Neural progenitor cell (in vitro differentiated cells): ENCODE measurements at regions not wholly inside any gene's neighbourhood (a gene's known extent, or its start where the extent isn't known, plus 50 kb on each side); places are given as distances from the start of the nearest gene placed in this dataset.

Source experiments
- DNase-seq: peaks from one replicate; pipeline ENCODE4 v3.0.0-alpha.2; 2016; ENCODE audit warnings: low spot score
- H2AFZ ChIP-seq: fragments of 200-600 bp; sonication (generic); replicated peaks from 2 replicates; pipeline ENCODE4 v1.6.1; 2016; ENCODE audit warnings: antibody characterized with exemption
- H3F3A ChIP-seq: fragments of 200-600 bp; sonication (generic); 2 replicates; pipeline ENCODE4 v1.6.1; 2016; ENCODE audit warnings: antibody characterized with exemption, low read depth
- H3K27ac ChIP-seq: fragments of 200-600 bp; sonication (generic); 2 replicates; pipeline ENCODE4 v1.5.1; 2016; ENCODE audit warnings: mild to moderate bottlenecking
- H3K27me3 ChIP-seq: fragments of 200-600 bp; sonication (generic); 2 replicates; pipeline ENCODE4 v1.6.1; 2016; ENCODE audit warnings: mild to moderate bottlenecking, moderate library complexity
- H3K36me3 ChIP-seq: fragments of 200-600 bp; sonication (generic); 2 replicates; pipeline ENCODE4 v1.5.1; 2016
- H3K4me1 ChIP-seq: fragments of 200-600 bp; sonication (generic); 2 replicates; pipeline ENCODE4 v1.6.1; 2016; ENCODE audit warnings: mixed run types
- H3K4me2 ChIP-seq: fragments of 200-600 bp; sonication (generic); 2 replicates; pipeline ENCODE4 v1.6.1; 2016
- H3K4me3 ChIP-seq: fragments of 200-600 bp; sonication (generic); 2 replicates; pipeline ENCODE4 v1.5.1; 2016
- H3K79me2 ChIP-seq: fragments of 200-600 bp; sonication (generic); 2 replicates; pipeline ENCODE4 v1.6.1; 2016; ENCODE audit warnings: low read depth
- H3K9ac ChIP-seq: fragments of 200-600 bp; sonication (generic); 2 replicates; pipeline ENCODE4 v1.6.1; 2016
- H3K9me3 ChIP-seq: fragments of 200-600 bp; sonication (generic); 2 replicates; pipeline ENCODE4 v1.5.1; 2016; ENCODE audit warnings: low read depth
- H4K20me1 ChIP-seq: fragments of 200-600 bp; sonication (generic); 2 replicates; pipeline ENCODE4 v1.6.1; 2016; ENCODE audit warnings: low read depth
- H3K27ac Mint-ChIP-seq: 3 replicates; pipeline ENCODE4 v1.8.0; 2021; ENCODE audit warnings: mixed read lengths
- H3K27me3 Mint-ChIP-seq: 2 replicates; pipeline ENCODE4 v1.8.0; 2022; ENCODE audit warnings: low read depth, mild to moderate bottlenecking, inconsistent platforms, moderate library complexity, mixed read lengths; ENCODE audit not compliant: insufficient read depth
- H3K36me3 Mint-ChIP-seq: 3 replicates; pipeline ENCODE4 v1.8.0; 2021; ENCODE audit warnings: mixed read lengths
- H3K4me1 Mint-ChIP-seq: 3 replicates; pipeline ENCODE4 v1.8.0; 2021; ENCODE audit warnings: mixed read lengths
- H3K4me3 Mint-ChIP-seq: 3 replicates; pipeline ENCODE4 v1.8.0; 2021; ENCODE audit warnings: mild to moderate bottlenecking, moderate library complexity, mixed read lengths
- H3K9me3 Mint-ChIP-seq: 3 replicates; pipeline ENCODE4 v1.8.0; 2020; ENCODE audit warnings: mixed read lengths
- CTCF ChIP-seq: fragments of 200-600 bp; sonication (generic); IDR thresholded peaks from 2 replicates; pipeline ENCODE4 v1.5.1; 2017; ENCODE audit warnings: antibody characterized with exemption, mild to moderate bottlenecking
- EZH2 ChIP-seq: fragments of 200-600 bp; sonication (generic); IDR thresholded peaks from 2 replicates; pipeline ENCODE4 v1.6.1; 2017; ENCODE audit warnings: antibody characterized with exemption, mild to moderate bottlenecking, moderate library complexity
- EZH2phosphoT487 ChIP-seq: fragments of 200-600 bp; sonication (generic); IDR thresholded peaks from 2 replicates; pipeline ENCODE4 v1.6.1; 2017; ENCODE audit warnings: antibody characterized with exemption

- Histone ChIP-seq H3F3A (no peaks in the 10 kb centered on the region), H3K9me3 (no peaks in the 10 kb centered on the region), H3K27ac (no peak overlapping the region), H3K9ac (no peak overlapping the region), H3K79me2 (no peaks in the 10 kb centered on the region), H3K27me3 (no peaks in the 10 kb centered on the region), H2AFZ (peak overlapping the region; percentile 72), H3K36me3 (no peaks in the 10 kb centered on the region), H3K4me1 (no peaks in the 10 kb centered on the region), H3K4me2 (no peak overlapping the region), H4K20me1 (no peaks in the 10 kb centered on the region), H3K4me3 (no peak overlapping the region)
- Mint-ChIP-seq H3K36me3 (no peaks in the 10 kb centered on the region), H3K27ac (no peak overlapping the region), H3K4me1 (no peaks in the 10 kb centered on the region), H3K4me3 (no peak overlapping the region), H3K27me3 (peaks cover 2% of the 10 kb centered on the region), H3K9me3 (no peaks in the 10 kb centered on the region)
- DNase-seq = no peak
- TF ChIP-seq EZH2 (no peak), CTCF (no peak), EZH2phosphoT487 (no peak)
These were observed 345.7 kb downstream of the NOVA1 start for GRCh38 chr14:26252176-26252575.

DNA sequence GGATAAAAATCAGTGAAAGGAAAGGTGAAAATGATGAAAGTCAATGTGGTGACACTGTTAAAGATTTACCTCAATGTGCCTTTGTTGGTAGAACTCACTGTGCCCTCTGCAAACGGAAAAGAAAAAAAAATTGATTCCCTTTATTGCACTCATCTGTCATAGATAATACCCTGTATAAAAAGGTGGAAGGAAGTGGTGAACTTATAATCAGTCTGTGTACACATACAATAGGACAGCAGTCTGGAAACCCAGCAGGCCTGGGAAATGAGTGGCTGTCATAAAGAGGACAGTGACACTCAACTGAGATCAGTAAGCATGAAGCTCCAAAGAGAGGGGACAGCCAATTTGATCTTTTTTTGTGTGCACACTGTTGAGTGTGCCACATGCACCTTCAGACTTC, 364.7 kb downstream of the NOVA1 start:
- H3K4me2 ChIP-seq = no peak overlapping the region
- H3K4me3 ChIP-seq = no peak overlapping the region
- no peak for DNase-seq
- no peak overlapping the region for H3K4me3 Mint-ChIP-seq
- no peaks in the 10 kb centered on the region for H3K36me3 Mint-ChIP-seq
- no peaks in the 10 kb centered on the region for H3K36me3 ChIP-seq
- TF ChIP-seq EZH2 (no peak), CTCF (no peak), EZH2phosphoT487 (no peak)
- no peaks in the 10 kb centered on the region for H3K9me3 Mint-ChIP-seq
- no peaks in the 10 kb centered on the region for H3K27me3 Mint-ChIP-seq
- H3K4me1 ChIP-seq = peaks cover 3% of the 10 kb centered on the region
- no peaks in the 10 kb centered on the region for H3F3A ChIP-seq
- no peaks in the 10 kb centered on the region for H3K4me1 Mint-ChIP-seq
- H4K20me1 ChIP-seq = no peaks in the 10 kb centered on the region
- H3K27ac ChIP-seq = no peak overlapping the region
- H3K27ac Mint-ChIP-seq = no peak overlapping the region
- H3K79me2 ChIP-seq = no peaks in the 10 kb centered on the region
- H3K9me3 ChIP-seq = no peaks in the 10 kb centered on the region
- no peak overlapping the region for H2AFZ ChIP-seq
- H3K27me3 ChIP-seq = no peaks in the 10 kb centered on the region
- H3K9ac ChIP-seq = no peak overlapping the region

DNA sequence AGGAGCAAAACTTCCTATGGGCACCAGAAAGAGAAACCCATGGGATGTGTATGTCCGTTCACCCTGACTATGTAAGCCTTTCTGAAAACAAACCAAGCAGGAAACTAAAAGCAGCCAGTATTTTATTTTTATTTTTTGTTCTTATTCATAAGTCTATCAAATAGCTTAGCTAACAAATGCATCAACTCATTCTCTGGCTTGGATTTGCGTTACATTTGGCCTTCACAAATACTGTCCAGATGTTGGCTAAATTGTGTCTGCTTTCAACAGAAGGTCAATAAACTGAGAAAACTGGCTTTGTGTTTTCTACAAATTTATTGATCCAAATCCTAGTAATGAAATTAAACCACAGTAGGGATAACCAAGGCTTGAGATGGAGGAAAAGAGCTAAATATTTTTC, 379.0 kb downstream of the NOVA1 start:
- H3K9ac ChIP-seq = no peak overlapping the region
- no peaks in the 10 kb centered on the region for H3K9me3 ChIP-seq
- TF ChIP-seq EZH2 (no peak), EZH2phosphoT487 (no peak), CTCF (no peak)
- Mint-ChIP-seq H3K27ac (no peak overlapping the region), H3K4me3 (no peak overlapping the region), H3K36me3 (no peaks in the 10 kb centered on the region), H3K27me3 (no peaks in the 10 kb centered on the region), H3K9me3 (no peaks in the 10 kb centered on the region), H3K4me1 (peaks cover 7% of the 10 kb centered on the region)
- no peak overlapping the region for H3K27ac ChIP-seq
- H3K79me2 ChIP-seq = no peaks in the 10 kb centered on the region
- peaks cover 17% of the 10 kb centered on the region for H3K4me1 ChIP-seq
- H3K27me3 ChIP-seq = no peaks in the 10 kb centered on the region
- no peak overlapping the region for H2AFZ ChIP-seq
- no peak for DNase-seq
- no peak overlapping the region for H3K4me2 ChIP-seq
- no peaks in the 10 kb centered on the region for H3K36me3 ChIP-seq
- no peak overlapping the region for H3K4me3 ChIP-seq
- no peaks in the 10 kb centered on the region for H3F3A ChIP-seq
- H4K20me1 ChIP-seq = no peaks in the 10 kb centered on the region

DNA sequence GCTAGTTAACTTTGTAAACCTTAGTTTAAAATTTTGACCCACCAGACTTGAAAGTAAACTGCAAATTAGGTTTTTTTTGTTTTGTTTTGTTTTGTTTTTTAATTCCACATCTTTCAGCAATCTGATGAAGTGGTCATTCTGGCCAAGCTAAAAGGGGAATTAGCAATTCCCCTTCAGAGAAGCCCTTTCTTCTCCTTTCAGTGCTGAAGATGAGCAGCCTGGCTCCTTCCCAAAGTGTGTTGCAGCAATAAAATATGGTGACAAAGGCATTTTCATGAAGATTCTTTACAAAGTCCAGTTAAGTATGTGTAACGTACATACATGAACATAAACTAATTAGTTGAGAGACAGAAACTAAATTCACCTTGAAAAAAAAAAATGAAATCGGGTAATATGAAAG, 380.1 kb downstream of the NOVA1 start:
- H3F3A ChIP-seq = no peaks in the 10 kb centered on the region
- no peak overlapping the region for H3K4me2 ChIP-seq
- no peaks in the 10 kb centered on the region for H3K36me3 ChIP-seq
- H3K79me2 ChIP-seq = no peaks in the 10 kb centered on the region
- H3K27me3 ChIP-seq = no peaks in the 10 kb centered on the region
- no peak overlapping the region for H3K9ac ChIP-seq
- no peaks in the 10 kb centered on the region for H3K9me3 ChIP-seq
- Mint-ChIP-seq H3K36me3 (no peaks in the 10 kb centered on the region), H3K27ac (no peak overlapping the region), H3K4me3 (no peak overlapping the region), H3K4me1 (peaks cover 7% of the 10 kb centered on the region), H3K27me3 (no peaks in the 10 kb centered on the region), H3K9me3 (no peaks in the 10 kb centered on the region)
- no peak for TF ChIP-seq CTCF
- TF ChIP-seq EZH2phosphoT487 = no peak
- TF ChIP-seq EZH2 = no peak
- no peak overlapping the region for H3K27ac ChIP-seq
- no peak overlapping the region for H3K4me3 ChIP-seq
- H3K4me1 ChIP-seq = peaks cover 17% of the 10 kb centered on the region
- no peaks in the 10 kb centered on the region for H4K20me1 ChIP-seq
- peak overlapping the region; percentile 63 for H2AFZ ChIP-seq
- DNase-seq = no peak
